Esophagus squamous epithelium (tissue), 5 donors: ENCODE measurements at regions not wholly inside any gene's neighbourhood (a gene's known extent, or its start where the extent isn't known, plus 50 kb on each side); places are given as distances from the start of the nearest gene placed in this dataset.

Experiments
- DNase-seq: peaks from one replicate; lab custom pipeline; 2025; lab: John Stamatoyannopoulos, UW
- H3K27ac ChIP-seq, 4 donors: fragments of 200-600 bp; sonication (generic); one replicate each; pipeline ENCODE4 v1.5.1; 2016 to 2019; ENCODE audit warnings: mild to moderate bottlenecking in 1 of 4
- H3K27me3 ChIP-seq, 4 donors: fragments of 200-600 bp; sonication (generic); 1 replicate in 3 of 4; 2 replicates in 1 of 4; pipeline versions ENCODE4 v1.5.1 to v1.6.0; 2017 to 2021; ENCODE audit warnings: antibody characterized with exemption in 1 of 4
- H3K36me3 ChIP-seq, 3 donors: fragments of 200-600 bp; sonication (generic); one replicate each; pipeline ENCODE4 v1.5.1; 2016 to 2019
- H3K4me1 ChIP-seq, 3 donors: fragments of 200-600 bp; sonication (generic); one replicate each; pipeline ENCODE4 v1.5.1; 2017 to 2019
- H3K4me3 ChIP-seq, 4 donors: fragments of 200-600 bp; sonication (generic); 1 replicate in 3 of 4; 2 replicates in 1 of 4; pipeline ENCODE4 v1.5.1; 2016 to 2019; ENCODE audit warnings: mild to moderate bottlenecking in 2 of 4, moderate library complexity in 1 of 4
- H3K9me3 ChIP-seq, 3 donors: fragments of 200-600 bp; sonication (generic); one replicate each; pipeline ENCODE4 v1.5.1; 2016 to 2019
- POLR2A ChIP-seq, 4 donors: fragments of 450-650 bp; IDR thresholded peaks; one replicate each; pipeline ENCODE4 v1.6.1; 2017; ENCODE audit warnings: antibody characterized with exemption in 4 of 4, mild to moderate bottlenecking in 4 of 4, moderate library complexity in 3 of 4
- WGBS, 2 donors: methylation state at CpG; one replicate each; pipeline ENCODE4 v1.1.5; 2018; 5-methylcytosine and 5-hydroxymethylcytosine counted together
- intact Hi-C: fragments of 100-400 bp; cut with DNase I; formaldehyde crosslinking; loops from one replicate; pipeline ENCODE4 v1.15.0; 2022
- TF ChIP-seq, protein P1 (sequence below), 6 experiments: fragments of 450-650 bp in 4 of 6; fragments of 200-600 bp in 2 of 6; sonication (generic) in 2 of 6; IDR thresholded peaks; one replicate each; pipeline ENCODE4 v1.5.1; 2016 to 2019; ENCODE audit warnings: antibody characterized with exemption in 6 of 6, mild to moderate bottlenecking in 4 of 6, moderate library complexity in 4 of 6
- donor health status: DM: yes; HTN: yes; CAD: no.

GRCh38 chr3:191968299-191968698, 507.3 kb downstream of the PYDC2 start:
- 58 to 59% methylated on average over 3 of the region's 3 CpGs for WGBS, 2 donors

GRCh38 chr3:191972714-191973398, 511.9 kb downstream of the PYDC2 start:
- no peak for DNase-seq
- H3K4me1 ChIP-seq = no peaks in the 10 kb centered on the region
- H3K9me3 ChIP-seq = no peaks in the 10 kb centered on the region
- H3K4me3 ChIP-seq = no peak overlapping the region
- 87 to 96% methylated on average over 4 to 7 of the region's 8 CpGs for WGBS, 2 donors
- H3K36me3 ChIP-seq = no peaks in the 10 kb centered on the region
- intact Hi-C loops = no loop called here
- H3K27me3 ChIP-seq = no peaks in the 10 kb centered on the region
- no peak overlapping the region for H3K27ac ChIP-seq
- TF ChIP-seq, protein P1, sequence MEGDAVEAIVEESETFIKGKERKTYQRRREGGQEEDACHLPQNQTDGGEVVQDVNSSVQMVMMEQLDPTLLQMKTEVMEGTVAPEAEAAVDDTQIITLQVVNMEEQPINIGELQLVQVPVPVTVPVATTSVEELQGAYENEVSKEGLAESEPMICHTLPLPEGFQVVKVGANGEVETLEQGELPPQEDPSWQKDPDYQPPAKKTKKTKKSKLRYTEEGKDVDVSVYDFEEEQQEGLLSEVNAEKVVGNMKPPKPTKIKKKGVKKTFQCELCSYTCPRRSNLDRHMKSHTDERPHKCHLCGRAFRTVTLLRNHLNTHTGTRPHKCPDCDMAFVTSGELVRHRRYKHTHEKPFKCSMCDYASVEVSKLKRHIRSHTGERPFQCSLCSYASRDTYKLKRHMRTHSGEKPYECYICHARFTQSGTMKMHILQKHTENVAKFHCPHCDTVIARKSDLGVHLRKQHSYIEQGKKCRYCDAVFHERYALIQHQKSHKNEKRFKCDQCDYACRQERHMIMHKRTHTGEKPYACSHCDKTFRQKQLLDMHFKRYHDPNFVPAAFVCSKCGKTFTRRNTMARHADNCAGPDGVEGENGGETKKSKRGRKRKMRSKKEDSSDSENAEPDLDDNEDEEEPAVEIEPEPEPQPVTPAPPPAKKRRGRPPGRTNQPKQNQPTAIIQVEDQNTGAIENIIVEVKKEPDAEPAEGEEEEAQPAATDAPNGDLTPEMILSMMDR (IDR thresholded peaks at IDR 0.05) = no peak
- TF ChIP-seq POLR2A (IDR thresholded peaks at IDR 0.05) = no peak

More at GRCh38 chr3:191968299-191968698, 507.3 kb downstream of the PYDC2 start:
- Histone ChIP-seq H3K9me3 (no peaks in the 10 kb centered on the region), H3K4me3 (no peak overlapping the region), H3K36me3 (no peaks in the 10 kb centered on the region), H3K27ac (no peak overlapping the region), H3K27me3 (no peaks in the 10 kb centered on the region), H3K4me1 (no peaks in the 10 kb centered on the region)
- no peak for TF ChIP-seq POLR2A (IDR thresholded peaks at IDR 0.05)
- TF ChIP-seq, protein P1 (IDR thresholded peaks at IDR 0.05) = no peak
- no peak for DNase-seq
- intact Hi-C loops = no loop called here

DNA sequence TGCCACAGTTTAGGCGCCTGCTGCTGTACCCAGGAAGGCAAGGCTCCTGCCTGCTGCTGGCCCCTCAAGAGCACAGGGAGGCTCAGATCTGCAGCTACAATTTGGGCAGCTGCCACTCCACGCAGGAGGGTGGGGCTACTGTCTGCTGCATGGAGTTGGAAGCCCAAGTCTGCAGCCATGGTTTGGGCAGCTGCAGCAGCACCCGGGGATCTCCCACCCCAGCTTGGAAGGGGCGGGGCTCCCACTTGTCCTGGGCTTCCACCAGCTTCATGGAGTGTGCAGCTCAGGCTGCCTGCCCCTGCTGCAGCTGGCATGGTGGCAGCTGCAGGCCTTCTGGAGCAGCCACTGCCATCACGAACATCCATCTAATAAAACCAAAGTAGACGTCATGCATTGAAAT, 512.9 kb downstream of the PYDC2 start:
- Histone ChIP-seq H3K36me3 (no peaks in the 10 kb centered on the region), H3K4me1 (no peaks in the 10 kb centered on the region), H3K4me3 (no peak overlapping the region), H3K27me3 (no peaks in the 10 kb centered on the region), H3K9me3 (no peaks in the 10 kb centered on the region), H3K27ac (no peak overlapping the region)
- TF ChIP-seq POLR2A (IDR thresholded peaks at IDR 0.05) = no peak
- TF ChIP-seq, protein P1 (IDR thresholded peaks at IDR 0.05) = no peak
- WGBS, 2 donors = 0% methylated on average over 1 of the region's 6 CpGs
- intact Hi-C loops = no loop called here
- DNase-seq = no peak

DNA sequence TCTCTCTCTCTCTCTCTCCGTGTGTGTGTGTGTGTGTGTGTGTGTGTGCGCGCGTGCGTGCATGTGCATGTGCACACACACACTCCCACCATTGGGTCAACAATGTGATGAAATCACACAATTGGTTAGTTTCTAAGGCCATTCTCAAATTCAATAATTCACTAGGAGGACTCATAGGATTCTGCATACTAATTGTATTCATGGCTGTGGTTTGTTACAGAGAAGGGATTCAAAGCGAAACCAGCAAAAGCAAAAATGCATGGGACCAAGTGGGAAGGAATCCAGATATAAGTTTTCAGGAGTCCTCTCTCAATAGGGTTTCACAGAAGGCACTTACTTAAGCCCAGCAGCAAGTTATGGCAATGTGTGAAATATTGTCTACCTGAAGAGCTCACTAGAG, 515.0 kb downstream of the PYDC2 start:
- Histone ChIP-seq H3K4me1 (no peaks in the 10 kb centered on the region), H3K27ac (no peak overlapping the region), H3K36me3 (no peaks in the 10 kb centered on the region), H3K4me3 (no peak overlapping the region), H3K9me3 (no peaks in the 10 kb centered on the region), H3K27me3 (no peaks in the 10 kb centered on the region)
- WGBS, 2 donors = 58 to 64% methylated on average over 5 to 6 of the region's 6 CpGs
- no peak for TF ChIP-seq POLR2A (IDR thresholded peaks at IDR 0.05)
- TF ChIP-seq, protein P1 (IDR thresholded peaks at IDR 0.05) = no peak
- intact Hi-C loops = no loop called here
- no peak for DNase-seq

DNA sequence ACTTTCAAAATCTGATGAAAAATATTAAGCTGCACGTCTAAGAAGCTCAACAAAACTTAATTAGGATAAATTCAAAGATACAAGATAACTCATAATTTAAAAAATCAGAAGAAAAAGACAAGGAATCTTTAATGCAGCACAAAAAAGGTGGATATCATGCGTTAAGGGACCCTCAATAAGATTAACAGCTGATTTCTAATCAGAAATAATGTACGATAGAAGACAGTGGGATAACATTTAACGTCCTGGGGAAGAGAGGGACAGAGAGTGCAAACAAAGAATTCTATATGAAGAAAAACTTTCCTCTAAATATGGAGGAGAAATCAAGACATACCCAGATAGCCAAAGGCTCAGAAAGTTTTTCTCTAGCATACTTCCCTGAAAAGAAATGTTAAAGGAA, 519.5 kb downstream of the PYDC2 start:
- no peaks in the 10 kb centered on the region for H3K9me3 ChIP-seq
- intact Hi-C loops = no loop called here
- H3K4me3 ChIP-seq = no peak overlapping the region
- no peak overlapping the region for H3K27ac ChIP-seq
- H3K36me3 ChIP-seq = no peaks in the 10 kb centered on the region
- H3K27me3 ChIP-seq = no peaks in the 10 kb centered on the region
- WGBS, 2 donors = 68 to 76% methylated on average over 4 of the region's 4 CpGs
- no peaks in the 10 kb centered on the region for H3K4me1 ChIP-seq
- no peak for TF ChIP-seq POLR2A (IDR thresholded peaks at IDR 0.05)
- TF ChIP-seq, protein P1 (IDR thresholded peaks at IDR 0.05) = no peak
- DNase-seq = no peak
